NCI-H526 (cell line): ENCODE measurements at regions not wholly inside any gene's neighbourhood (a gene's known extent, or its start where the extent isn't known, plus 50 kb on each side); places are given as distances from the start of the nearest gene placed in this dataset.
"Not testable (repeated sequence)": the region's sequence is repeated elsewhere in the genome, so short reads cannot be mapped to it uniquely, and the experiment has no call there.

Source experiments
- DNase-seq, 2 experiments: peaks; one replicate each; lab custom pipeline; 2025; lab: John Stamatoyannopoulos, UW

DNA sequence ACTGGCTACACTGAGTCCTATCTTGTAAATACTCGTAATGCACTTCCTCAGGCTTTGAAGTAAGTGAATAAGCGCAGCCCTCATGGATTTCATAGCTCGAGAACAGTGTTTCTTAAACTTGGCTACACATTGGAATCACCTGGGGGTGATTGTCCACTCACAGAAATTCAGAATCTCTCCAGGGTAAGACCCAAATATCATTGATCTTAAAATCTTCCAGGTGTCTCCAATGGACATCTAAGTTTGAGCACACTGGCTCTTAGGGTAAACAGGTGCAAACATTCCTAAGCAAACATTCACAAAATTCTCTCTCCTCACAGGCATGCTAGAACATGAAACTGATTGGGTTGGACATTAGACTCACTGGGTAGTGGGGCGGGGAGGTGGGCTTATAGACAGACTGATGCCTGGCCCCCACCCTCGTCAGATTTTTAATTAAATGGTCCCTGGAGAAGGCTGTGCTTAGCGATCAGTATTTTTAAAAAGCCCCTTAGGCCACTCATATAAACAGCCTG is 279.7 kb upstream of the TBL1XR1 start:
- DNase-seq = no peak

DNA sequence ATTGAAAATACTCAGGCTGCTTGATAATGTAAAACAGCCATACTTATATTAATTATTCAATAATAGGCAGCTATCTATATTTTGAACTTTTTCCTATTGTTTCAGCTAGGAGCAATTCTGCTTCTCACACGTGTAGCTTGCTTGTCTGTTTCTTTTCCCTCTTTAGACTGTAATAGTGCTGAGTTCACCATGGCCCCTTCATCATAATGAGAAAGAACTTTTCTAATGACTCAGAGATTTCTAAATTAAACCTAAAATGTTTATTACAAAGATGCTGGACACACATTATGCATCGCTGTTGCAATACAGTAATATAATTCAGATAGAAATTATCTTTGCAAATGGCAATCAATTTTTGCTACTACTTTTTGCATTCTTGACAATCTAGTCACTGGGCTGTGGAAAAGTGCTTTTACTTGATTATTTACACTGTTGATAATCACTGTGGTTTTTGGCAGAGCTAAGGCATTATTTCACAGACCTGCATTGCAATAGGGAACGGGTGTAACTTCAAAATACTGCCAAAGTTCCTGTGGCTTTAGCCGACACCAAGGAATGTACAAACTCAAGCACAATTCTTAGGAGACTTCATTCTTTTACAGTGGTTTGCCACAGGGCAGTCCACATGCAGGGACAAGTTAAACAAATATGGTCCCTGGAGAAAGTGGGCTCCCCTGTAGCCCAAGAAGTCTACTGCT is 281.0 kb upstream of the TBL1XR1 start:
- no peak for DNase-seq

DNA sequence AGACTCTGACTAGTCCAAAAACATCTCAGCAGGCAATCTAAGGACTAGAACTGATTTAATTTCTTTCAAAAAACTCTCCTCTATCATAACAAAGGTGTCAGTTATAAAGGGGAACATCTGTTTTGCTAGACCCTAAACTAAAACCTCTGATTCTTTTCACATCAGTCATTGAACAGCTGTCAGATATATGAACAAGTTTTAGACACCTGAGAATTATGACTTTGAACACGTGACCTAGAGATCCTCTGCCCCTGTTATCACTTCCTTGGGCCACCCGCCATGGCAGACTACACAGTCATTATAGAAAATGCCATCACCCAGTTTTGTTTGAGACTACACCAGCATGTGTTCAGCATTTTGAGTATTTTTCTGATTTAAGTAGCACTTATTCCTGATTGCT is 282.3 kb upstream of the TBL1XR1 start:
- DNase-seq = no peak

DNA sequence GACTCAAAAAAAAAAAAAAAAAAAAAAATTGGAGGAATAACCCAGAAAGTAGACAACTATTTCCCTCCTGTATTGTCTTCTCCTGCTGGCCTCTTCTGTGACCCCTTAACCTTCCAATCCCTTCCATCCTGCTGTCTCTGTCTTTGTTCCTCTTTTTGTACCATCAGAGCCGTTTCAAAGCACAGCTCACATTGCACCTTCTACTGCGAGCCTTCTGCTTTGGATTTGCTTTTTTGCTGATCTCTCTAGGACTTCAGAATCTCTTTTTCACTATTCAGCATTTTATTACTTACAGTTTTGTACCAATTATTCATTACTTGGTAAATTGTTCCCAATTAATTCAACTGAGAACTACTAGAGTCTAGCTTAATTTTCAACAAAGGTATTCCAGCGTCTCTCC is 284.0 kb upstream of the TBL1XR1 start:
- DNase-seq = no peak

DNA sequence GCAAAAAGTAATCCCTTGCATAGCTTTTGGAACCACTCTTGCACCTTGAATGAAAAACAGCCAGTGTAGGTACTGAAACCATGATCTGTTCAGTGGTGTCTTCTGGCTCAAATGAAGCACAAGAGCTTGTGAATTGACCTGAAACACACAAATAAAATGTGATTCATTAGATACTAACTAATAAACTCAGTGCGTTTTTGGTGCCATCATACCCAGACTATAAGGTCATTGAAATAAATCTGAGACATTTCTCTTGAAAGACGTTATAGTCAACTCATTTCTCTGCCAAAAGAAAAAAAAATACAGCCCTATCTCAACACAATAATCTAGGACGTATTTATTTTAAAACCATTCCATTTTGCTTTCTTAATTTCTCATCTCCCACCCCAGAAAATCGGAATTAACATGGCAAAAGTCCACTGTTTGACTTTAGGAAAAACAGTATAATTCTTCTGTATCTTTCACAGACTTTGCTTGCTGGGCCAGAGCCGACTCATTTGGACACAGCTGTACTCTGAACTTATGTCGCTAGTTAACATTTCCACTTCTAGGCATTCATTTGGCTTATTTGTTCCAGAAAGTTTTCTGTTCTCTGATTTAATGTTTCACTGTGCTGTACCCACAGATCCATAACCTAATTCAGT is 284.9 kb upstream of the TBL1XR1 start:
- no peak for DNase-seq

DNA sequence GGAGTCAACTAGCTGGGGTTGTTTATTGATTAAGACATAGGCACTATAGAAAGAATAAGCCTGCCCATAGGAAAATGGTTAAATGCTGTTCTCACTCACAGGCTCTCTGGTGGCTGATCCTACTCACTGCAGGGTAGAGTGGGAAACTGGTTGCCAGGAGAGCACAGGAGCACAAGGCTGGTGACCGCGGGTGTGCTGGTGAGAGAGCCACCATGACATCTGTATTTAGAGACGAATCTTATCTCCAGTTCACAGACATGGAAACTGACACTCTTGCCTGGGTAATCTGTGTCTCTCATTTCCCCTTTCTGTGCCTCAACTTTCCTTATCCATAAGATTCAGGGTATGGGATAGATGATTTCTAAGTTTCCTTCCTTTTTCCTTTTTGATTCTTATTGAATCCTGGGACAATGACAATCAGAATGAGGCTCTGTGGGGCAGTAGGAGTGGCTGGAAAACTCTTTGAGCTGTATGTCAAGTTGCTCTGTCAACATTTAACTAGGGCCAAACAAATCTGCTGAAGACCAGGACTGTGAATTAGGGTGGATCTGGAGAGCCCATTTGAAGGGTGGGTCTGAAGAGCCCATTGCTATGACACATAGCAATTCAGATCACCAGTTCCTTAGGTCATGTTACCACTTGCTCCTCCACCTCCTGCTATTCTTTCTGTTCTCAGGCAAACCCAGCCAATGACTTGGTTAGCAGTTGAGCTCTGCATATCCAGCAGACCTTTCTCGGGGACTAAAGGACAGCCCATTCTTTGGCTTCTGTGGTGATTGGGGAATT is 286.1 kb upstream of the TBL1XR1 start:
- DNase-seq = peak in 1 of 2 experiments; percentile 2

DNA sequence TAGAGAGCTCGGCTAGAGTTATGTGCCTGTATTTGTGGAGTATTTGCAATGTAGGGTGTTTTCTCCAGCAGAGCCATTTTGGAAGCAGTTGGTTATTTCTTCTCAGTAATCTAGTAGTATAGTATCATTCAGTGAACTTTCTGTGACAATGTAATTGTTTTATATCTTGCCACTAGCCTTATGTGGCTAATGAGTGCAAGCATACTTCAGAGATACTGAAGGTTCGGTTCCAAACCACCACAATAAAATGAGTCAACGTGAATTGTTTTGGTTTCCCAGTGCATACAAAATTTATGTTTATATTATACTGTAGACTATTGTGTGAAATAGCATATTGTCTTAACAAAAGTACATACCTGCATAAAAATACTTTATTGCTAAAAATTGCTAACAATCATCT is 286.9 kb upstream of the TBL1XR1 start:
- no peak for DNase-seq

DNA sequence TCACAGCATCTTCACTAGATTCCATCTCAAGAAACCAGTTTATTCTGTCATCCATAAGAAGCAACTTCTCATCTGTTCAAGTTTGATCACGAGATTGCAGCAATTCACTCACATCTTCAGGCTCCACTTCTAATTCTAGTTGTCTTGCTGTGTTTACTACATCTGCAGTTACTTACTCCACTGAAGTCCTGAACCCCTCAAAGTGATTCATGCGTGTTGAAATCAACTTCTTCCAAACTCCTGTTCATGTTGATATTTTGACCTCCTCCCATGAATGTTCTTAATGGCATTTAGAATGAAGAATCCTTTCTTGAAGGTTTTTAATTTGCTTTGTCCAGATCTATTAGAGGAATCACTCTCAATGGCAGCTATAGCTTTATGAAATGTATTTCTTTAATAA is 287.6 kb upstream of the TBL1XR1 start:
- no peak for DNase-seq

DNA sequence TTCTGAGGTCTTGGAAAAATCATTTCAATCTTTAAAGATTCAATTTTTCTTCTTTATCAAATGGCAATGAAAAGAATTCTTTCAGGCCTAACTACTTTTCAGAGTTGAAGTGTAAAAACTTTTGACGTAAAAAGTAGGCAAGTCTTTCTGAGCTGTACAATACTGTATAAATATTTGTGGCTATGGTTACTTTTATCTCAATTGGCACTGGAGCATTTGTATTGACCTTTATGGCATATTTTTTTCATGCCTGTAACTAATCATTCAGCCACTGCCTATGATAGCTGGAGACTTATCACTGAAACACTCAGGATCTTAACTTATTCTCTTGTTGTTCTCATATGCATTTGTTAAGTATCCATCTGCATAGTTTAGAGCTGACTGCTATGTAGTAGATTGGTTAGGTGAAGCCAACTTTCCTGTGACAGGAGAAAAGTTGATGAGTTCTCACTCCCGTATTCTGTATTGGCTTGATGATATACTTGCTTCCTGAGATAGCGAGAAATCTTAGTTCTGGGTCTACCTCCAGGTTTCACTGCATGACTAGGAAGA is 290.4 kb upstream of the TBL1XR1 start:
- DNase-seq = no peak

DNA sequence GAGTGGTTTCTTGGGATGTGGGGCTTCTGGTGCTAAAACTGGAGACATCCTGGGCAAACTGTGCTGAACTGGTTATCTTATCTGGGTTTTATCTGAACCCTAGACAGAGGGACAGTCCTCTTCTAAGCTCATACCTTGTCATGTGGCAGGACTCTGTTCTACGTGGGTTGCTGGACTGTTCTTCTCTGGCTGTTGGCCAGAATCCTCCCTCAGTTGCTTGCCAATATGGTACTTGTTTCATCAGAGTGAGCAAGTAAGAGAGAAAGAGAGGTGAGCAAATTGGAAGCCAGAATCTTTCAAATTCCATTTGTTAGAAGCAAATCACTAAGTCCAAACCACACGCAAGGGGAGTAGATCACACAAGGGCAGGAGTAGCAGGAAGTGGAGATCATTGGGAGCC is 291.5 kb upstream of the TBL1XR1 start:
- DNase-seq = no peak

DNA sequence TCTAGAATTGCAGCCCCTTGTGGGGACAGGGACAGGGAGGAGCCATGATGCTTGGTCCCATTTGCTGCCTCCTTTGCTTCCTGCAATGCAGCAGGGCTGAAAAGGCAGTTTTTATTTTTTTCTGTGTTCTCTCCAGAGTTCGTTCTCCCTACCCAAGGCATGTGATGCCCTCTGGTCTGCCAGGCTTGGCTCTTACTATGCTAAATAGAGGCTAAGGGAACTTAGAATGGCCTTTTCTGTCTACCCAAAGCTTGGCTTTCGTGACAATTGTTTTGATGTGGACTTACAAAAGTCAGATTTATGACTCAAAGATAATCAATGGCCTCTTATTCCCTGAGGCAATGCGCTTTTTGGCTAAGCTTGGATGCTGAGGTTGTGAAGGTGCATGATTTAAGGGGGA is 293.3 kb upstream of the TBL1XR1 start:
- no peak for DNase-seq

DNA sequence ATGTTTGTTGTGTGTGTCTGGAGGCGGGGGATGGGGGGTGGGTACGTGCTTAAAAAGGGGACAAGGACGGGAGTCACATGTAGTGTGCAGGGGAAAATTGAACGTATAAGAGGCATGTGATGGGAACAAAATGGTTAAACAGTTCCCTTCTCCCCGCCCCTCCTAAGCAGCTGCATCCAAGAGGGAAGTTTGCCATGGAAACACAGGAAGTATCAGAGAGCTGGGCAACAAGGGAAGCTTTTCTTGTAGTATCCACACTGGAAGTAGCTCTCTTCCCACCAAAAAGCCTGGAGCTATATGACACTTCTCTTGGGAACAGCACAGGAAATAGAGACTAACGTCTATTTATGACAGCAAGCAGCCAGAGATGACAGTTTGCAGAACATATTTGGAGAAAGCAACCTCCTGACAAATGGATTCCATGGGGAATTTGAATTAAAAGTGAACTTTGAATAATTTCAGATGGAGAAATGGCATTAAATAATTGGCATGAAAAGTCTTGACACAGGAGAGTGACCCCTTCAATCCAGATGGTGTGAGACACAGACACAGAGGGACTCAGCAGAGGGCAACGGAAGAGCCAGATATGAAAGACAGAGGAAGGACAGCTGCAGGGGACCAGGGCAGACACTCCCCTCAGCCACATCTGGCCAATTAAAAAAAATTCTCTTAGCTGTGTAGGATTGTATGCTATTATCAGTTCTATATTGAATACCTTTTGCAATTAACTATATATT is 294.2 kb upstream of the TBL1XR1 start:
- DNase-seq = no peak

DNA sequence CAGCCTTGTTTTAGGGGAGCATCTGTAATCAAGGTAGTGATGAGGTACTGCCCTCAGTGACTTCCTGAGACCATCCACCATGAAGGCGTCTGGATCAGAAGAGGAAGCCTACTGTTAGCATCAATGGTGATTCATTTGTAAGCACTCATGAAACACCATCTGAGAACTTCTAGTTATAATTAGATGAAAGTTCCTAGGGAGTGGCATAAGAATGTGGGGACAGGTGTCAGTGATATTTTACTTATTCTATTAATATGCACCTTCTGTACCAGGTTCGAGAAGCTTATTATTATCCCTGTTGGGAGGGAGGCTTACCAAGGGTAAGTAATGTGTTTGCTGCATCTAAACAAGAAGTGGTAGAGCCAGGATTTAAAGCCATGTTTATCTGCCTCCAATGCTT is 295.8 kb upstream of the TBL1XR1 start:
- DNase-seq = no peak

DNA sequence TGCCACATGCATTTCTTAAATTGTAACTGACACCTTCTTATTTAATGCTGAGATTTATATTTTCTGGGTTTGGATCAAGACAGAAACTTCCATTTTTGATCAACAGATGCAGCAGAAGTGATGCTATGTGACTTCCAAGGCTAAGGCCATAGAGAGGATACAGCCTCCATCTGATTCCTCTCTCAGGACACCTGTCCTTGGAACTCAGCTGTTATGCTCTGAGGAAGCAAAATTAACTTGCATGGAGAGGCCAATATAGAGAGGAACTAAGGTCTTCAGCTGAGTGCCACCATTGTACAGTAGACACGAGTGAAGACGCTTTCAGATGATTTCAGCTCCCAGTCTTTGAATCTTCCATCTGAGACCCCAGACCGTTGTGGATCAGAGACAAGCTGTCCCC is 296.9 kb upstream of the TBL1XR1 start:
- DNase-seq = no peak

DNA sequence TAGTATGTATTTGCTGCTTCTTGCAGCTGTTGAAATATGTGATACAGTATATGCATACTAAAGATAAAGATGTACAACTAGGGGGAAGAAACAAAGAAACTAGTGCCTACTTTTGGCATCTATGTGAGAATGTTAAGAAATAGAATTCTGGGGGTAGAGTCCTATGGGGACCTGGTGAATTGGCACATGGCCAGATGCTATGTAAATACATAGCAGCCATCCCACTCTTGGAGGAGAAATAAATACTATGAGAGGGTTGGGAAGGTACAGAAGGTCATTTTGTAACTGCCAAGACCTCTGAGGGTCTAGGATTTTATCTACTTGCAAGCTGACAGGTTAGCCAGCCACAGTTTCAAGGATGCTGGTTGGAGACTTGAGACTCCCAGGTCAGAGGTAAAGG is 298.3 kb upstream of the TBL1XR1 start:
- DNase-seq = peak in 1 of 2 experiments; percentile 6

DNA sequence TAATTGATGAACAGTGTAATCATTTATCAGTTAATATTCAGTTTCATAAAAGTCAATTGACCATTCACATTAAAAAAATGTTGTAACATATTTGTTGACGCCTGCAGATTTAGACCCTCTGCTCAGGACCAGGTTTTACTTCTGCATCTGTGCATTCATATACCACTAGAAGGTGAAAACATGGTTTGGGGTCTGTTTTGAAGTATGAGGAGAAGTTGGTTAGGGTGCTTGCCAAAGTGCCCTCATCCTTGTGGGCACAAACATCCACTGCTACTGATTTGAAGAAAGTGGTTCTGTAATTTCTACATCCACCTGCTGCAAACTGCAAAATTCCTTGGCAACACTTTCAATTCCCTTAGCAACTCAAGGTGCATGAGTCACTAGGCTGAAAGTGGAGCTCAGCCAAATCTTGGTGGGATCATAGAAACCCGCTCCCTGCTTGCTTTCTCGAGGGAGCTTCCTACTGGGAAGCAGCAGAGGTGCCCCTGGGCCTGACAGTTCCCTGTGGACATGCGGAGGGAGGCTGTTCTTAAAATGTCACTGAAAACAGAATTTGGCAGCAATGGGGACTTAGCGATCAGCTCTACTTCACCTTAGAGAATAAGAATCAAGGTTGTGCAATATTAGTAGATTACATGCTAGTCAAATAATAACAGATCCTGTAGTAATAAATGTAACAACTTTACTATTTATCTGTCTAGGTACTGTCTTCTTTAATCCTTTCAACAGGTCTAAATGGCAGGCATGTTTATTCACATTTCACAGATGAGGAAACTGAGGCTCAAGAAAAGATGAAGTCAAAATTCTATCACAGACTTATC is 301.0 kb upstream of the TBL1XR1 start:
- no peak for DNase-seq

DNA sequence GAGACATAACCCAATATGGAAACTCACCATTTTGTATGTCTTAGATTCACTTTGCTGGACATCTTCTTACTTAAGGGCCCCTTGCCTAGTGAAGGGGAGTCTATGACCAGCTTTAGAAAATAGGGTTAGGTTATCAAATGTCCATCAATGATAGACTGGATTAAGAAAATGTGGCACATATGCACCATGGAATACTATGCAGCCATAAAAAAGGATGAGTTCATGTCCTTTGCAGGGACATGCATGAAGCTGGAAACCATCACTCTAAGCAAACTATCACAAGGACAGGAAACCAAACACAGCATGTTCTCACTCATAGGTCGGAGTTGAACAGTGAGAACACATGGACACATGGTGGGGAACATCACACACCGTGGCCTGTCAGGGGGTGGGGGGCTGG is 301.8 kb upstream of the TBL1XR1 start:
- not testable (repeated sequence) for DNase-seq

DNA sequence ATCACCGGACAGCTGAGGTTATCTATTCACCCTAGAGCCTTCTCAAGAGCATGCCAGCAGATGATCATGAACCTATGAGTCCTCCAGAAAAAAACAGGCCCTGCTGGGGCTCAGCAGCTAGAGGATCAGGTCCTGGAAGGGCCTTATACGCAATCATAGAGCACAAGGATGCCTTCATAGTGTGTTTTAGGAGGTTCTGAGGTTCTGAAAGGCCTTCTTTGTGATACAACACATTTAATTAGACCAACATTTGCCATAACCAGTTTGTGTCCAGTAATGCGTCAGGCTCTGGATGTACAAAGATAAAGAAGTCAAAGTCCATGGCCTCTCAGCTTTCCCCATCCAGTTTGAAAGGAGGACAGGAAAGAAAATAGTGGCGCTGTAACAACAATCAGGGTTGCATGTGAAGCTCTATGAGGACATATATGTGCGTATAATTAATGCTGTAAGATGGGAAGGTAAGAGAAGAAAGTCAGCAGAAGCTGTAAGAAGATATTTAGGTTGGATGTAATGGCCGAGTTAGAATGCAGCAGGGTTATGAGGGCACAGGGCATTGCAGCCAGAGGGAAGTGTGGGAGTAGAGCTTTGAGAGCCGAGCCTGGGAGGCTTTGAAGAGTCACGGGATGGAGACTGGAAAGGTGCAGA is 302.6 kb upstream of the TBL1XR1 start:
- peak; percentile 12 to 31 for DNase-seq

DNA sequence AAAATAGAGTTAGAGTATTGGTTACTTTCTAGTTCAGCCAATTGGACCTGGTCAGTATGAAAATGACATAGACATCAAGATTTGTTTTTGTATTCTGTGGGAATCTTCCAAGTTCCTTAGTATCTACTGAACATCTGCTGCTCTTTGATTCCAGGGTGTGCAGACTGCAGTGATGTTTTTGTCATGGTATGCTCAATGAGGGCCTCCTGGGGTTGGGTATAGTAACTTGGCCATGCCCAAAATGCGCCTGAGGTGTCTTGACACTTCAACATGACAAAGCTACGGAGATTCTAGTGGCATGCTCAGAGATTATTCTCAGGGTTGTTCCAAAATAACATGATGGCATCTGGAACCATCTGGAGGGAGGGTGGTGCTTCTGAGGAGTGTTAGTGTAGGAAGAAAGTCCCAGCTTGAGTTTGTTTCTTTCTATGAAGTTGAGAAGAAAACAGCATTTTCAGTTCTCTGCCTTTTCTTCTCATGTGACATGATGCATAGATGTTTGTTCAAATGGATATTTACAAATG is 313.5 kb upstream of the TBL1XR1 start:
- no peak for DNase-seq
